ENCODE measurements at regions not wholly inside any gene's neighbourhood (a gene's known extent, or its start where the extent isn't known, plus 50 kb on each side); places are given as distances from the start of the nearest gene placed in this dataset.

DNA sequence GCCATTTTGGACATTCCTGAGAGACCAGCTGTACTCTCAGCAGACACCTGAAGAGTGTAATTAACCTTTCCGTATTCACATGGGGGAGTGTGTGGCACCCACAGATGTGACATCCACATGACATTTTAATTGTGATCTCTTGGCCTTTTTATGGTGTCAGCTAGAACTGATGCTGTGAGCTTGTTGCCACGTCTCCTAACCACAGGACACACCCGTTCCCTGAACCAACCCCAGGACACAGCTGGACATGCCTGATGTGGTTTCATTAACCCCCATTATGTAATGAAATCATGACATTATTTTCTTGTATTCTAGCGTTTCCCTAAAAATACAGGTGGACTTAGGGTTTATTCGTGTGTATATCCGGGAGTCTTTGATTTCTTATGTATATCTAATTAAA lies 1036.1 kb downstream of the TMEM121 start:
- Histone ChIP-seq H3K27ac (no peak overlapping the region), H3K9me3 (no peaks in the 10 kb centered on the region), H3K36me3 (no peaks in the 10 kb centered on the region), H3K4me1 (no peaks in the 10 kb centered on the region), H3K4me3 (no peak overlapping the region), H3K27me3 (peaks cover 0 to 19% of the 10 kb centered on the region in 2 donors)
- intact Hi-C loops (cut with DNase I) = no loop called here
- TF ChIP-seq, protein P1, sequence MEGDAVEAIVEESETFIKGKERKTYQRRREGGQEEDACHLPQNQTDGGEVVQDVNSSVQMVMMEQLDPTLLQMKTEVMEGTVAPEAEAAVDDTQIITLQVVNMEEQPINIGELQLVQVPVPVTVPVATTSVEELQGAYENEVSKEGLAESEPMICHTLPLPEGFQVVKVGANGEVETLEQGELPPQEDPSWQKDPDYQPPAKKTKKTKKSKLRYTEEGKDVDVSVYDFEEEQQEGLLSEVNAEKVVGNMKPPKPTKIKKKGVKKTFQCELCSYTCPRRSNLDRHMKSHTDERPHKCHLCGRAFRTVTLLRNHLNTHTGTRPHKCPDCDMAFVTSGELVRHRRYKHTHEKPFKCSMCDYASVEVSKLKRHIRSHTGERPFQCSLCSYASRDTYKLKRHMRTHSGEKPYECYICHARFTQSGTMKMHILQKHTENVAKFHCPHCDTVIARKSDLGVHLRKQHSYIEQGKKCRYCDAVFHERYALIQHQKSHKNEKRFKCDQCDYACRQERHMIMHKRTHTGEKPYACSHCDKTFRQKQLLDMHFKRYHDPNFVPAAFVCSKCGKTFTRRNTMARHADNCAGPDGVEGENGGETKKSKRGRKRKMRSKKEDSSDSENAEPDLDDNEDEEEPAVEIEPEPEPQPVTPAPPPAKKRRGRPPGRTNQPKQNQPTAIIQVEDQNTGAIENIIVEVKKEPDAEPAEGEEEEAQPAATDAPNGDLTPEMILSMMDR (IDR thresholded peaks at IDR 0.05) = no peak
- ATAC-seq = no peak
- DNase-seq = no peak

DNA sequence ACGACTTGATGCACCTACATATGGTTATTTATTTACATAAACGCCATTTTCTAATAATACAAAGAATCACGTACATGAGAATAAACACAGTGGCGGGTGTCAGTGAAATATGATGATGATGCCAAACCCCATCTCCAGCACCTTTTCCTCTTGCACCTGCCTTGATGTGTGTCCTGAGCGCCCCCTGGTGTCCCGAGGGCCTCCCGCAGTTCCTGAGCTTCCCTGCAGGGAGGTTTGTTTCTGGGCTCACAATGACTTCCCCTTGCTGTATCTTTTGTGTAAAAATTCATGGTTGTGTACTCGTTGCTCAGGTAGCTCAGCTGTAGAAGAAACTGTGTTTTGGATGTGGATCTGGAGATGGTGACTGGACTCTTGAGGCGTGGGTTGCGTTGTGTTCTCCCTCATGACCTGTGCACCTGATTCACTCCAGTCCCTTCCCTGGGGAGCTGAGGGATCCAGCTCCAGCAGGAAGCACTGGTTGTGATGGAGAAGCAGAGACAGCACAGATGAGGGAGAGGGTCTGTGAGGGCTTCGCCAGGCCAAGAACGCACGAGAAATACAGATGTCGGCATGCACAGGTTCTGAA lies 1037.8 kb downstream of the TMEM121 start:
- Histone ChIP-seq H3K27ac (no peak overlapping the region), H3K27me3 (peaks cover 0 to 9% of the 10 kb centered on the region in 2 donors), H3K4me3 (no peak overlapping the region), H3K4me1 (no peaks in the 10 kb centered on the region), H3K9me3 (no peaks in the 10 kb centered on the region), H3K36me3 (no peaks in the 10 kb centered on the region)
- ATAC-seq = peak; percentile 42
- DNase-seq = no peak
- intact Hi-C loops (cut with DNase I) = no loop called here
- TF ChIP-seq, protein P1 (IDR thresholded peaks at IDR 0.05) = peak; percentile 42 to 53

DNA sequence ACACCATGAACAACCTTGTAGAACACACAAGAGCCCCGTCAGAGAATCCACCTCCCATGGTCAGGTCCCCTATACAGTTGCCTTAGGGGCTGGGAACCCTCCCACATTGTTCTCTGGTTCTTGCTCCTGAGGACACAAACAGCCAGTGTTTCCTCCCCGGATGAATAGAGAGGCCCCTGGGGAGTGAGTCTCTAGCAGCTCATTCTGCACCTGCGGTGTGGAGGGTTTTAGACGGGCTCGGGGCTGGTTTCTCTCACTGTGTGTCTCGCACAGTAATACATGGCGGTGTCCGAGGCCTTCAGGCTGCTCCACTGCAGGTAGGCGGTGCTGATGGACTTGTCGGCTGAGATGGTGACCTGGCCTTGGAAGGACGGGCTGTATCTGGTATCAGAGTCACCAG lies 1052.1 kb downstream of the TMEM121 start:
- no peak overlapping the region for H3K27ac ChIP-seq
- DNase-seq = no peak
- H3K4me1 ChIP-seq = no peaks in the 10 kb centered on the region
- H3K4me3 ChIP-seq = no peak overlapping the region
- H3K36me3 ChIP-seq = no peaks in the 10 kb centered on the region
- TF ChIP-seq, protein P1 (IDR thresholded peaks at IDR 0.05) = no peak
- peaks cover 0 to 22% of the 10 kb centered on the region in 2 donors for H3K27me3 ChIP-seq
- no peaks in the 10 kb centered on the region for H3K9me3 ChIP-seq
- no peak for ATAC-seq
- intact Hi-C loops (cut with DNase I) = no loop called here

DNA sequence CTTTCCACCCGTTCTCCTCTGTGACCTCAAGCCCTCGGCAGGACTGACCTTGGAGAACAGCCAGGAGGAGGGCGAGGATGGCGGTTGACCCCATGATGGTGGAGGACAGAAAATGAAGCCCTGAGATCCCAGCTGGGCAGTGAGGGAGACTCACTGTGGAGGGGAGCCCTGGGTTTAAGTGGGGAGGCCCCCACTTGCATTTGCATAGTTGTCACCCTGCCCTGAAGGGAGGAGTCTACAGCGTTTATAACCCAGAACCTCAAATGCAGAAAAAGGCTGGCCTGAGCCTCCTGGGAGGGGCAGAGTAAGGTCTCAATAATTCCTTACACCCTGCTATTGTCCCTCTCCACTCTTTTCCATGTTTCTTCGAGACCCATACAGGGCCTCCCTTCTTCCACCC lies 1052.7 kb downstream of the TMEM121 start:
- DNase-seq (no peak), ATAC-seq (no peak)
- Histone ChIP-seq H3K36me3 (no peaks in the 10 kb centered on the region), H3K4me1 (no peaks in the 10 kb centered on the region), H3K9me3 (no peaks in the 10 kb centered on the region), H3K27ac (no peak overlapping the region), H3K4me3 (no peak overlapping the region), H3K27me3 (peaks cover 0 to 20% of the 10 kb centered on the region in 2 donors)
- intact Hi-C loops (cut with DNase I) = no loop called here
- TF ChIP-seq, protein P1 (IDR thresholded peaks at IDR 0.05) = no peak

DNA sequence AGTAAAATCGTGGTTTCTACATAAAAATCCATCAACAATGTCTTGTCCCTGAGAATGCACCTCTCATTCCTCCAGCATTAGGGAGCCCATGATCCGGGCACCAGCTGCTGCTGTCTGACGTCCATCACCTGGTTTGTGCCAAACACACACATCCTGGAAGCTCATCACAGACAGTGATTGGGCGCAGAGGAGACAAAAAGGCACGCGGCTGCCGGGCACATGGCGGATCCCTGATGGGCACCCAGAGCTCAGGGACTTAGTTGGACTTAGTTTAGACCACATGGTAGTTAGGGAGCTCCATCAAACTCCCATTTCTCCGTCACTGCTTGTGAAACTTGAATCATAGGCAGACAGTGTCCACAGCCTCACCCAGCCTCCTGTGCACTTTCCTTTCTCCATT lies 1059.3 kb downstream of the TMEM121 start:
- DNase-seq = no peak
- Histone ChIP-seq H3K27ac (no peak overlapping the region), H3K4me3 (no peak overlapping the region), H3K27me3 (peaks cover 0 to 25% of the 10 kb centered on the region in 2 donors), H3K4me1 (no peaks in the 10 kb centered on the region), H3K9me3 (no peaks in the 10 kb centered on the region), H3K36me3 (no peaks in the 10 kb centered on the region)
- no peak for ATAC-seq
- intact Hi-C loops (cut with DNase I) = no loop called here
- TF ChIP-seq, protein P1 (IDR thresholded peaks at IDR 0.05) = no peak

Measured in left lung (tissue), 4 donors.